IMR-90 (cell line): ENCODE measurements at regions not wholly inside any gene's neighbourhood (a gene's known extent, or its start where the extent isn't known, plus 50 kb on each side); places are given as distances from the start of the nearest gene placed in this dataset.
A peak's percentile ranks its signal among the peaks of the same experiment; 100 is the strongest.

Experiments
- ATAC-seq: fragments of 200-7000 bp; cut with Tn5 transposase; 2 replicates; pipeline ENCODE4 v1.9.1; 2020; ENCODE audit warnings: low read depth, mild to moderate bottlenecking, moderate library complexity
- BruUV-seq: library from RNA; stranded (reverse); fragments of 400-500 nt; replicated peaks from 2 replicates; lab custom pipeline; 2021; lab: Mats Ljungman, UMichigan
- CTCF ChIA-PET: fragments of 300-600 bp; formaldehyde crosslinking; extraction: SDS; loops from one replicate; lab custom pipeline; 2021; ENCODE audit warnings: antibody characterized with exemption; lab: Yijun Ruan, JAX
- POLR2A ChIA-PET: fragments of 300-600 bp; sonication (Branson Sonifier 250); formaldehyde crosslinking; loops from one replicate; lab custom pipeline; 2022; ENCODE audit warnings: antibody characterized with exemption; ENCODE audit not compliant: unreplicated experiment; lab: Charles Lee
- DNase-seq: peaks from one replicate; pipeline ENCODE4 v3.0.0; 2013
- H2AFZ ChIP-seq: replicated peaks from 2 replicates; pipeline ENCODE3; 2013; ENCODE audit warnings: low read length, mild to moderate bottlenecking; ENCODE audit not compliant: poor library complexity
- H2AK5ac ChIP-seq: 2 replicates; pipeline ENCODE4 v1.6.1; 2013; ENCODE audit warnings: low read depth, low read length, inconsistent platforms
- H2AK9ac ChIP-seq: replicated peaks from 2 replicates; pipeline ENCODE3; 2013; ENCODE audit warnings: mild to moderate bottlenecking, low read depth, low read length, moderate library complexity; ENCODE audit not compliant: poor library complexity
- H2BK120ac ChIP-seq: 2 replicates; pipeline ENCODE4 v1.6.1; 2013; ENCODE audit warnings: low read depth, low read length, inconsistent platforms
- H2BK15ac ChIP-seq: 3 replicates; pipeline ENCODE4 v1.6.1; 2013; ENCODE audit warnings: low read depth, low read length, inconsistent platforms
- H2BK20ac ChIP-seq: 2 replicates; pipeline ENCODE4 v1.6.1; 2013; ENCODE audit warnings: low read depth, mild to moderate bottlenecking, inconsistent platforms, low read length, moderate library complexity
- H2BK5ac ChIP-seq: 2 replicates; pipeline ENCODE4 v1.6.1; 2013; ENCODE audit warnings: mild to moderate bottlenecking, low read depth, low read length, inconsistent platforms; ENCODE audit not compliant: poor library complexity, severe bottlenecking
- H3K14ac ChIP-seq: replicated peaks from 2 replicates; pipeline ENCODE4 v1.6.1; 2013; ENCODE audit warnings: low read depth, low read length, inconsistent platforms
- H3K18ac ChIP-seq: 2 replicates; pipeline ENCODE4 v1.6.1; 2013; ENCODE audit warnings: low read depth, low read length, control low read depth
- H3K23ac ChIP-seq: 2 replicates; pipeline ENCODE4 v1.6.1; 2013; ENCODE audit warnings: low read depth, low read length, inconsistent platforms
- H3K27ac ChIP-seq: 2 replicates; pipeline ENCODE4 v1.5.1; 2013; ENCODE audit warnings: mild to moderate bottlenecking, control low read depth, low read length; ENCODE audit not compliant: insufficient read depth
- H3K27me3 ChIP-seq: 2 replicates; pipeline ENCODE4 v1.6.1; 2013; ENCODE audit warnings: low read length; ENCODE audit not compliant: control insufficient read depth, insufficient read depth
- H3K36me3 ChIP-seq: 2 replicates; pipeline ENCODE4 v1.6.1; 2013; ENCODE audit warnings: low read length, mixed read lengths; ENCODE audit not compliant: control insufficient read depth, insufficient read depth
- H3K4ac ChIP-seq: 2 replicates; pipeline ENCODE4 v1.6.1; 2013; ENCODE audit warnings: low read depth, low read length, inconsistent platforms
- H3K4me1 ChIP-seq: 2 replicates; pipeline ENCODE4 v1.6.1; 2013; ENCODE audit warnings: low read length, mixed read lengths; ENCODE audit not compliant: control insufficient read depth, insufficient read depth
- H3K4me2 ChIP-seq: 2 replicates; pipeline ENCODE4 v1.6.1; 2013; ENCODE audit warnings: low read depth, mild to moderate bottlenecking, control low read depth, low read length, moderate library complexity
- H3K4me3 ChIP-seq: 2 replicates; pipeline ENCODE4 v1.5.1; 2013; ENCODE audit warnings: low read depth, mild to moderate bottlenecking, control low read depth, low read length, moderate library complexity; ENCODE audit not compliant: insufficient read depth
- H3K56ac ChIP-seq: 2 replicates; pipeline ENCODE4 v1.6.1; 2013; ENCODE audit warnings: low read length, inconsistent platforms; ENCODE audit not compliant: insufficient read depth; ENCODE audit errors: extremely low read depth
- H3K79me1 ChIP-seq, 2 experiments: 2 replicates each; pipeline ENCODE4 v1.6.1; 2013; ENCODE audit warnings: low read length in 2 of 2, inconsistent platforms in 1 of 2, low read depth in 1 of 2
- H3K9ac ChIP-seq: 2 replicates; pipeline ENCODE4 v1.6.1; 2013; ENCODE audit warnings: low read depth, low read length, control low read depth
- H3K9me1 ChIP-seq: 2 replicates; pipeline ENCODE4 v1.6.1; 2013; ENCODE audit warnings: low read length, inconsistent platforms; ENCODE audit not compliant: insufficient read depth
- H3K9me3 ChIP-seq: 2 replicates; pipeline ENCODE4 v1.6.1; 2013; ENCODE audit warnings: low read length; ENCODE audit not compliant: control insufficient read depth, insufficient read depth
- H4K20me1 ChIP-seq: 2 replicates; pipeline ENCODE4 v1.6.1; 2013; ENCODE audit warnings: low read length, inconsistent platforms; ENCODE audit not compliant: insufficient read depth
- H4K5ac ChIP-seq: 2 replicates; pipeline ENCODE4 v1.6.1; 2013; ENCODE audit warnings: mild to moderate bottlenecking, low read depth, low read length, control low read depth
- H4K8ac ChIP-seq, 2 experiments: 2 replicates each; pipeline ENCODE4 v1.6.1; 2013; ENCODE audit warnings: low read depth in 2 of 2, low read length in 2 of 2, control low read depth in 1 of 2, inconsistent platforms in 1 of 2
- H4K91ac ChIP-seq: 2 replicates; pipeline ENCODE4 v1.6.1; 2013; ENCODE audit warnings: low read depth, low read length, inconsistent platforms; ENCODE audit not compliant: insufficient read depth
- SMC3 ChIP-seq: fragments of 150-350 bp; IDR thresholded peaks from 2 replicates; pipeline ENCODE4 v1.6.1; 2016; ENCODE audit warnings: low read depth, mild to moderate bottlenecking, antibody characterized with exemption, low read length, moderate library complexity
- WGBS, 2 experiments: methylation state at CpG; one replicate each; pipeline versions ENCODE4 v1.1.5 to v1.1.7; 2013; ENCODE audit warnings: missing lambda C conversion rate in 2 of 2; ENCODE audit not compliant: insufficient read length in 1 of 2; ENCODE audit errors: extremely low coverage in 2 of 2; 5-methylcytosine and 5-hydroxymethylcytosine counted together
- dilution Hi-C: fragments of 300-500 bp; cut with HindIII; formaldehyde crosslinking; loops from one replicate; pipeline ENCODE4 v1.14.3; 2018; ENCODE audit warnings: low sequenced_read_pairs; ENCODE audit not compliant: unreplicated experiment
- in situ Hi-C: fragments of 300-500 bp; cut with MboI; formaldehyde crosslinking; loops from 3 replicates; pipeline ENCODE4 v1.14.3; 2019; ENCODE audit warnings: low sequenced_read_pairs, inconsistent platforms, mixed read lengths
- intact Hi-C: fragments of 100-400 bp; cut with micrococcal nuclease; formaldehyde crosslinking; loops from 2 replicates; pipeline ENCODE4 v1.10.0; 2022

- H3K9me1 ChIP-seq: no peaks in the 10 kb centered on the region
- dilution Hi-C loops: no loop called here
- intact Hi-C loops: no loop called here
- no peak overlapping the region for H4K5ac ChIP-seq
- no peaks in the 10 kb centered on the region; the same call in 1 of the 2 replicates for H3K4me1 ChIP-seq
- H2BK120ac ChIP-seq: no peak overlapping the region
- H3K36me3 ChIP-seq: no peaks in the 10 kb centered on the region
- H3K4me3 ChIP-seq: no peak overlapping the region
- H3K27ac ChIP-seq: no peak overlapping the region
- no peaks in the 10 kb centered on the region for H4K20me1 ChIP-seq
- no peak for TF ChIP-seq SMC3
- no peak overlapping the region for H4K91ac ChIP-seq
- DNase-seq (peak; percentile 35), ATAC-seq (peak; percentile 64)
- ChIA-PET CTCF (no interaction called here), POLR2A (interaction anchor here (0.7 kb wide), 1 partner anchor 174 kb away, joined by 3 read pairs; no protein-coding TSS in a partner anchor)
- H2BK5ac ChIP-seq: no peak overlapping the region
- no peak overlapping the region for H2AFZ ChIP-seq
- no peak overlapping the region for H2AK9ac ChIP-seq
- in situ Hi-C loops: loop anchor here (25.0 kb wide), 1 partner anchor 1808 kb away; no protein-coding TSS in a partner anchor
- no peak overlapping the region for H2AK5ac ChIP-seq
- no peaks in the 10 kb centered on the region for H3K79me1 ChIP-seq
- no peaks in the 10 kb centered on the region for H3K27me3 ChIP-seq
- WGBS, 2 experiments: no CpG with 5 or more reads among the region's 6 CpGs
- no peak overlapping the region for H3K14ac ChIP-seq
- no peak overlapping the region for H2BK20ac ChIP-seq
- H3K9me3 ChIP-seq: no peaks in the 10 kb centered on the region
- no peak overlapping the region for H2BK15ac ChIP-seq
- no peak overlapping the region for H3K9ac ChIP-seq
- no peak overlapping the region for H4K8ac ChIP-seq
- no TSS peak for BruUV-seq
- H3K56ac ChIP-seq: no peak overlapping the region
- peak overlapping the region; percentile 40 for H3K4me2 ChIP-seq
- no peak overlapping the region for H3K4ac ChIP-seq
- no peak overlapping the region for H3K23ac ChIP-seq
- no peak overlapping the region for H3K18ac ChIP-seq
Observed at GRCh38 chr2:41720331-41721251, 327.2 kb upstream of the PKDCC start.
